Ectodermal cell (in vitro differentiated cells): ENCODE measurements at regions not wholly inside any gene's neighbourhood (a gene's known extent, or its start where the extent isn't known, plus 50 kb on each side); places are given as distances from the start of the nearest gene placed in this dataset.

ENCODE experiments used
- H3K27ac ChIP-seq: 2 replicates; pipeline ENCODE4 v1.7.0; 2013; ENCODE audit warnings: mild to moderate bottlenecking, low read depth, low read length; ENCODE audit not compliant: insufficient read depth, poor library complexity, severe bottlenecking
- H3K27me3 ChIP-seq: 2 replicates; pipeline ENCODE4 v1.7.0; 2013; ENCODE audit warnings: mild to moderate bottlenecking, low read length; ENCODE audit not compliant: insufficient read depth, control insufficient read depth, poor library complexity, severe bottlenecking
- H3K36me3 ChIP-seq: one replicate; pipeline ENCODE4 v1.7.0; 2013; ENCODE audit warnings: low read length; ENCODE audit not compliant: control insufficient read depth, insufficient read depth
- H3K4me1 ChIP-seq: one replicate; pipeline ENCODE4 v1.7.0; 2013; ENCODE audit warnings: low read length; ENCODE audit not compliant: control insufficient read depth, insufficient read depth
- H3K4me3 ChIP-seq: 2 replicates; pipeline ENCODE4 v1.7.0; 2013; ENCODE audit warnings: low read depth, low read length, control low read depth; ENCODE audit not compliant: insufficient read depth
- H3K9me3 ChIP-seq: 2 replicates; pipeline ENCODE4 v1.7.0; 2013; ENCODE audit warnings: mild to moderate bottlenecking, low read length, moderate library complexity; ENCODE audit not compliant: control insufficient read depth
- WGBS, 2 experiments: methylation state at CpG; one replicate each; pipeline ENCODE4 v1.1.7; 2013; ENCODE audit warnings: missing lambda C conversion rate in 2 of 2; 5-methylcytosine and 5-hydroxymethylcytosine counted together

GRCh38 chr21:27466140-27466539 is 499.3 kb upstream of the ADAMTS5 start:
- WGBS, 2 experiments: 73 to 78% methylated on average over 2 to 3 of the region's 3 CpGs

GRCh38 chr21:27464648-27465047 is 497.8 kb upstream of the ADAMTS5 start:
- H3K4me1 ChIP-seq: no peaks in the 10 kb centered on the region
- H3K36me3 ChIP-seq: no peaks in the 10 kb centered on the region
- no peaks in the 10 kb centered on the region for H3K9me3 ChIP-seq
- no peaks in the 10 kb centered on the region for H3K27me3 ChIP-seq
- H3K27ac ChIP-seq: no peak overlapping the region
- no peak overlapping the region for H3K4me3 ChIP-seq
- WGBS, 2 experiments: 86% methylated on average over 1 of the region's 1 CpG; no CpG with 5 or more reads in 1 of the 2 experiments

More at GRCh38 chr21:27466140-27466539, 499.3 kb upstream of the ADAMTS5 start:
- H3K27me3 ChIP-seq: no peaks in the 10 kb centered on the region
- H3K36me3 ChIP-seq: no peaks in the 10 kb centered on the region
- H3K9me3 ChIP-seq: no peaks in the 10 kb centered on the region
- H3K4me1 ChIP-seq: no peaks in the 10 kb centered on the region
- no peak overlapping the region for H3K4me3 ChIP-seq
- H3K27ac ChIP-seq: no peak overlapping the region

GRCh38 chr21:27462726-27463125 is 495.8 kb upstream of the ADAMTS5 start:
- 97 to 100% methylated on average over 1 to 2 of the region's 2 CpGs for WGBS, 2 experiments
- no peak overlapping the region for H3K4me3 ChIP-seq
- H3K4me1 ChIP-seq: no peaks in the 10 kb centered on the region
- H3K27me3 ChIP-seq: no peaks in the 10 kb centered on the region
- no peaks in the 10 kb centered on the region for H3K36me3 ChIP-seq
- H3K9me3 ChIP-seq: no peaks in the 10 kb centered on the region
- no peak overlapping the region for H3K27ac ChIP-seq

GRCh38 chr21:27454234-27454633 is 487.3 kb upstream of the ADAMTS5 start:
- no peaks in the 10 kb centered on the region for H3K9me3 ChIP-seq
- no peaks in the 10 kb centered on the region for H3K36me3 ChIP-seq
- WGBS, 2 experiments: 71 to 100% methylated on average over 1 of the region's 2 CpGs
- no peak overlapping the region for H3K27ac ChIP-seq
- H3K4me3 ChIP-seq: no peak overlapping the region
- H3K4me1 ChIP-seq: no peaks in the 10 kb centered on the region
- H3K27me3 ChIP-seq: no peaks in the 10 kb centered on the region

GRCh38 chr21:27451116-27451515 is 484.2 kb upstream of the ADAMTS5 start:
- no peaks in the 10 kb centered on the region for H3K4me1 ChIP-seq
- H3K4me3 ChIP-seq: no peak overlapping the region
- H3K36me3 ChIP-seq: no peaks in the 10 kb centered on the region
- 94 to 96% methylated on average over 3 of the region's 3 CpGs for WGBS, 2 experiments
- H3K27ac ChIP-seq: no peak overlapping the region
- H3K9me3 ChIP-seq: no peaks in the 10 kb centered on the region
- H3K27me3 ChIP-seq: no peaks in the 10 kb centered on the region

- WGBS, 2 experiments: 92 to 95% methylated on average over 3 of the region's 3 CpGs
- H3K4me1 ChIP-seq: no peaks in the 10 kb centered on the region
- no peaks in the 10 kb centered on the region for H3K27me3 ChIP-seq
- no peaks in the 10 kb centered on the region for H3K36me3 ChIP-seq
- H3K9me3 ChIP-seq: no peaks in the 10 kb centered on the region
- H3K27ac ChIP-seq: no peak overlapping the region
- H3K4me3 ChIP-seq: no peak overlapping the region
Observed at GRCh38 chr21:27450216-27450615, 483.3 kb upstream of the ADAMTS5 start.

GRCh38 chr21:27448960-27449359 is 482.1 kb upstream of the ADAMTS5 start:
- H3K27me3 ChIP-seq: no peaks in the 10 kb centered on the region
- 86 to 91% methylated on average over 7 of the region's 7 CpGs for WGBS, 2 experiments
- H3K4me1 ChIP-seq: no peaks in the 10 kb centered on the region
- no peak overlapping the region for H3K27ac ChIP-seq
- no peaks in the 10 kb centered on the region for H3K36me3 ChIP-seq
- no peaks in the 10 kb centered on the region for H3K9me3 ChIP-seq
- no peak overlapping the region for H3K4me3 ChIP-seq

- 96 to 97% methylated on average over 1 of the region's 1 CpG for WGBS, 2 experiments
- H3K4me3 ChIP-seq: no peak overlapping the region
- H3K27ac ChIP-seq: no peak overlapping the region
- no peaks in the 10 kb centered on the region for H3K36me3 ChIP-seq
- no peaks in the 10 kb centered on the region for H3K4me1 ChIP-seq
- no peaks in the 10 kb centered on the region for H3K9me3 ChIP-seq
- H3K27me3 ChIP-seq: no peaks in the 10 kb centered on the region
Observed at GRCh38 chr21:27447843-27448242, 481.0 kb upstream of the ADAMTS5 start.

- H3K27ac ChIP-seq: no peak overlapping the region
- H3K4me1 ChIP-seq: no peaks in the 10 kb centered on the region
- H3K9me3 ChIP-seq: no peaks in the 10 kb centered on the region
- no peaks in the 10 kb centered on the region for H3K36me3 ChIP-seq
- 85 to 97% methylated on average over 3 of the region's 3 CpGs for WGBS, 2 experiments
- no peaks in the 10 kb centered on the region for H3K27me3 ChIP-seq
- H3K4me3 ChIP-seq: no peak overlapping the region
Observed at GRCh38 chr21:27429710-27430341, 462.9 kb upstream of the ADAMTS5 start.

GRCh38 chr21:27426196-27426595 is 459.3 kb upstream of the ADAMTS5 start:
- WGBS, 2 experiments: 83 to 91% methylated on average over 1 of the region's 1 CpG

GRCh38 chr21:27425574-27425973 is 458.7 kb upstream of the ADAMTS5 start:
- Histone ChIP-seq H3K27me3 (no peaks in the 10 kb centered on the region), H3K9me3 (no peaks in the 10 kb centered on the region)

More at GRCh38 chr21:27426196-27426595, 459.3 kb upstream of the ADAMTS5 start:
- Histone ChIP-seq H3K36me3 (no peaks in the 10 kb centered on the region), H3K4me1 (no peaks in the 10 kb centered on the region), H3K9me3 (no peaks in the 10 kb centered on the region), H3K27me3 (no peaks in the 10 kb centered on the region), H3K4me3 (no peak overlapping the region), H3K27ac (no peak overlapping the region)

More at GRCh38 chr21:27425574-27425973, 458.7 kb upstream of the ADAMTS5 start:
- Histone ChIP-seq H3K36me3 (no peaks in the 10 kb centered on the region), H3K4me3 (no peak overlapping the region), H3K4me1 (no peaks in the 10 kb centered on the region), H3K27ac (no peak overlapping the region)
- 74 to 86% methylated on average over 3 of the region's 3 CpGs for WGBS, 2 experiments
